NB4 (cell line): ENCODE measurements at regions not wholly inside any gene's neighbourhood (a gene's known extent, or its start where the extent isn't known, plus 50 kb on each side); places are given as distances from the start of the nearest gene placed in this dataset.

Source experiments
- CTCF ChIP-seq: IDR thresholded peaks from one replicate; pipeline ENCODE4 v1.5.1; 2012; ENCODE audit warnings: low read depth, low read length
- MAX ChIP-seq: IDR thresholded peaks from 2 replicates; pipeline ENCODE4 v1.6.1; 2011; ENCODE audit warnings: low read depth, low read length
- MYC ChIP-seq: IDR thresholded peaks from 2 replicates; pipeline ENCODE4 v1.6.1; 2011; ENCODE audit warnings: low read depth, low read length
- POLR2A ChIP-seq: IDR thresholded peaks from 2 replicates; pipeline ENCODE4 v1.6.1; 2011; ENCODE audit warnings: mild to moderate bottlenecking; ENCODE audit not compliant: insufficient read length; ENCODE audit errors: extremely low read depth

GRCh38 chr10:108868881-108869280 lies 1054.4 kb downstream of the XPNPEP1 start:
- TF ChIP-seq POLR2A (no peak), CTCF (no peak), MYC (no peak), MAX (no peak)
